Natural killer cell treated with Interleukin-12 subunit alpha and Interleukin-12 subunit beta and Interleukin-15 and Interleukin-18, amount 100 ng/mL, for 72 hours (primary cell): ENCODE measurements at regions not wholly inside any gene's neighbourhood (a gene's known extent, or its start where the extent isn't known, plus 50 kb on each side); places are given as distances from the start of the nearest gene placed in this dataset.

Experiments
- ATAC-seq, 2 donors: fragments of 150-1000 bp; cut with Tn5 transposase in 1 of 2; sonication (Bioruptor Pico), chemical (Tn5 transposase) in 1 of 2; 2 replicates each; pipeline ENCODE4 v1.10.0; 2021
- DNase-seq: peaks from one replicate; pipeline ENCODE4 v3.0.0; 2022; ENCODE audit warnings: low spot score
- H3K27ac Mint-ChIP-seq, 2 donors: 1 replicate in 1 of 2; 2 replicates in 1 of 2; pipeline ENCODE4 v1.8.0; 2022; ENCODE audit warnings: mixed read lengths in 2 of 2, mild to moderate bottlenecking in 1 of 2, moderate library complexity in 1 of 2
- H3K27me3 Mint-ChIP-seq, 2 donors: 1 replicate in 1 of 2; 2 replicates in 1 of 2; pipeline ENCODE4 v1.8.0; 2022; ENCODE audit warnings: mixed read lengths in 2 of 2
- H3K36me3 Mint-ChIP-seq: one replicate; pipeline ENCODE4 v1.8.0; 2022; ENCODE audit warnings: mixed read lengths
- H3K4me1 Mint-ChIP-seq, 2 donors: 1 replicate in 1 of 2; 2 replicates in 1 of 2; pipeline ENCODE4 v1.8.0; 2022; ENCODE audit warnings: low read depth in 2 of 2, mixed read lengths in 2 of 2, mild to moderate bottlenecking in 1 of 2
- H3K4me3 Mint-ChIP-seq: one replicate; pipeline ENCODE4 v1.8.0; 2022; ENCODE audit warnings: mixed read lengths
- H3K9me3 Mint-ChIP-seq: 2 replicates; pipeline ENCODE4 v1.8.0; 2022; ENCODE audit warnings: mixed read lengths

GRCh38 chr20:21033817-21034216 lies 72.3 kb downstream of the LINC00237 start:
- Mint-ChIP-seq H3K27me3 (peaks cover 23% of the 10 kb centered on the region in 2 donors), H3K27ac (no peak overlapping the region), H3K9me3 (no peaks in the 10 kb centered on the region), H3K4me1 (no peaks in the 10 kb centered on the region), H3K36me3 (no peaks in the 10 kb centered on the region), H3K4me3 (no peak overlapping the region)
- DNase-seq (no peak), ATAC-seq (no peak)

- ATAC-seq = no peak
- no peaks in the 10 kb centered on the region for H3K36me3 Mint-ChIP-seq
- no peaks in the 10 kb centered on the region for H3K4me1 Mint-ChIP-seq
- no peak overlapping the region for H3K4me3 Mint-ChIP-seq
- H3K27ac Mint-ChIP-seq = no peak overlapping the region
- no peaks in the 10 kb centered on the region for H3K9me3 Mint-ChIP-seq
- H3K27me3 Mint-ChIP-seq = peaks cover 21 to 28% of the 10 kb centered on the region in 2 donors
- no peak for DNase-seq
Observed at GRCh38 chr20:21031666-21032065, 74.5 kb downstream of the LINC00237 start.

GRCh38 chr20:21029341-21029740 lies 76.8 kb downstream of the LINC00237 start:
- Mint-ChIP-seq H3K36me3 (no peaks in the 10 kb centered on the region), H3K27ac (no peak overlapping the region), H3K9me3 (no peaks in the 10 kb centered on the region), H3K4me1 (no peaks in the 10 kb centered on the region), H3K4me3 (no peak overlapping the region), H3K27me3 (peaks cover 22 to 28% of the 10 kb centered on the region in 2 donors)
- ATAC-seq (no peak), DNase-seq (no peak)

GRCh38 chr20:21028921-21029320 lies 77.2 kb downstream of the LINC00237 start:
- ATAC-seq = no peak
- no peak overlapping the region for H3K27ac Mint-ChIP-seq

GRCh38 chr20:21028436-21028835 lies 77.7 kb downstream of the LINC00237 start:
- Mint-ChIP-seq H3K4me3 (no peak overlapping the region), H3K27ac (no peak overlapping the region)
- ATAC-seq = no peak

More at GRCh38 chr20:21028921-21029320, 77.2 kb downstream of the LINC00237 start:
- Mint-ChIP-seq H3K4me3 (no peak overlapping the region), H3K27me3 (peaks cover 21 to 28% of the 10 kb centered on the region in 2 donors), H3K4me1 (no peaks in the 10 kb centered on the region), H3K9me3 (no peaks in the 10 kb centered on the region), H3K36me3 (no peaks in the 10 kb centered on the region)
- no peak for DNase-seq

GRCh38 chr20:21027569-21027968 lies 78.6 kb downstream of the LINC00237 start:
- H3K9me3 Mint-ChIP-seq = no peaks in the 10 kb centered on the region
- peaks cover 21 to 28% of the 10 kb centered on the region in 2 donors for H3K27me3 Mint-ChIP-seq
- DNase-seq = no peak
- no peaks in the 10 kb centered on the region for H3K36me3 Mint-ChIP-seq
- H3K27ac Mint-ChIP-seq = no peak overlapping the region
- ATAC-seq = no peak
- H3K4me1 Mint-ChIP-seq = no peaks in the 10 kb centered on the region
- no peak overlapping the region for H3K4me3 Mint-ChIP-seq

More at GRCh38 chr20:21028436-21028835, 77.7 kb downstream of the LINC00237 start:
- Mint-ChIP-seq H3K4me1 (no peaks in the 10 kb centered on the region), H3K9me3 (no peaks in the 10 kb centered on the region), H3K36me3 (no peaks in the 10 kb centered on the region), H3K27me3 (peaks cover 21 to 28% of the 10 kb centered on the region in 2 donors)
- no peak for DNase-seq

GRCh38 chr20:21026951-21027350 lies 79.2 kb downstream of the LINC00237 start:
- no peak overlapping the region for H3K4me3 Mint-ChIP-seq
- peaks cover 21 to 28% of the 10 kb centered on the region in 2 donors for H3K27me3 Mint-ChIP-seq
- ATAC-seq = no peak
- H3K9me3 Mint-ChIP-seq = no peaks in the 10 kb centered on the region
- no peak overlapping the region for H3K27ac Mint-ChIP-seq
- no peak for DNase-seq
- no peaks in the 10 kb centered on the region for H3K36me3 Mint-ChIP-seq
- H3K4me1 Mint-ChIP-seq = no peaks in the 10 kb centered on the region

GRCh38 chr20:21024420-21024819 lies 81.7 kb downstream of the LINC00237 start:
- Mint-ChIP-seq H3K4me3 (no peak overlapping the region), H3K36me3 (no peaks in the 10 kb centered on the region), H3K27me3 (peaks cover 22 to 30% of the 10 kb centered on the region in 2 donors), H3K27ac (no peak overlapping the region), H3K9me3 (no peaks in the 10 kb centered on the region), H3K4me1 (no peaks in the 10 kb centered on the region)
- DNase-seq (no peak), ATAC-seq (no peak)

GRCh38 chr20:21022925-21023324 lies 83.2 kb downstream of the LINC00237 start:
- H3K9me3 Mint-ChIP-seq = no peaks in the 10 kb centered on the region
- no peaks in the 10 kb centered on the region for H3K4me1 Mint-ChIP-seq
- peaks cover 31 to 39% of the 10 kb centered on the region in 2 donors for H3K27me3 Mint-ChIP-seq
- no peak overlapping the region for H3K4me3 Mint-ChIP-seq
- DNase-seq (no peak), ATAC-seq (no peak)
- no peak overlapping the region for H3K27ac Mint-ChIP-seq
- no peaks in the 10 kb centered on the region for H3K36me3 Mint-ChIP-seq

GRCh38 chr20:21021472-21021790 lies 84.7 kb downstream of the LINC00237 start:
- no peak for DNase-seq
- Mint-ChIP-seq H3K4me3 (no peak overlapping the region), H3K4me1 (no peaks in the 10 kb centered on the region), H3K27ac (no peak overlapping the region), H3K27me3 (peaks cover 37 to 41% of the 10 kb centered on the region in 2 donors), H3K9me3 (no peaks in the 10 kb centered on the region), H3K36me3 (no peaks in the 10 kb centered on the region)
- ATAC-seq = no peak

- H3K9me3 Mint-ChIP-seq = no peaks in the 10 kb centered on the region
- H3K4me3 Mint-ChIP-seq = no peak overlapping the region
- H3K27ac Mint-ChIP-seq = no peak overlapping the region
- peaks cover 36 to 47% of the 10 kb centered on the region in 2 donors for H3K27me3 Mint-ChIP-seq
- H3K36me3 Mint-ChIP-seq = no peaks in the 10 kb centered on the region
- no peak for ATAC-seq
- DNase-seq = no peak
- no peaks in the 10 kb centered on the region for H3K4me1 Mint-ChIP-seq
Observed at GRCh38 chr20:21020659-21021471, 85.3 kb downstream of the LINC00237 start.

GRCh38 chr20:21019814-21020658 lies 86.1 kb downstream of the LINC00237 start:
- DNase-seq (no peak), ATAC-seq (peak in 1 of 2 donors; percentile 53)
- no peak overlapping the region for H3K27ac Mint-ChIP-seq
- H3K9me3 Mint-ChIP-seq = no peaks in the 10 kb centered on the region
- H3K4me3 Mint-ChIP-seq = no peak overlapping the region
- H3K27me3 Mint-ChIP-seq = peaks cover 39 to 52% of the 10 kb centered on the region in 2 donors
- H3K4me1 Mint-ChIP-seq = no peaks in the 10 kb centered on the region
- H3K36me3 Mint-ChIP-seq = no peaks in the 10 kb centered on the region

- ATAC-seq = no peak
- no peaks in the 10 kb centered on the region for H3K4me1 Mint-ChIP-seq
- no peak for DNase-seq
- no peaks in the 10 kb centered on the region for H3K9me3 Mint-ChIP-seq
- peaks cover 39 to 54% of the 10 kb centered on the region in 2 donors for H3K27me3 Mint-ChIP-seq
- H3K4me3 Mint-ChIP-seq = no peak overlapping the region
- no peak overlapping the region for H3K27ac Mint-ChIP-seq
- H3K36me3 Mint-ChIP-seq = no peaks in the 10 kb centered on the region
Observed at GRCh38 chr20:21019468-21019813, 86.7 kb downstream of the LINC00237 start.

GRCh38 chr20:21018576-21018975 lies 87.6 kb downstream of the LINC00237 start:
- DNase-seq = no peak
- H3K4me3 Mint-ChIP-seq = no peak overlapping the region
- no peak overlapping the region for H3K27ac Mint-ChIP-seq
- no peaks in the 10 kb centered on the region for H3K9me3 Mint-ChIP-seq
- H3K36me3 Mint-ChIP-seq = no peaks in the 10 kb centered on the region
- peaks cover 39 to 54% of the 10 kb centered on the region in 2 donors for H3K27me3 Mint-ChIP-seq
- no peak for ATAC-seq
- no peaks in the 10 kb centered on the region for H3K4me1 Mint-ChIP-seq
